GM18907 (cell line): ENCODE measurements at regions not wholly inside any gene's neighbourhood (a gene's known extent, or its start where the extent isn't known, plus 50 kb on each side); places are given as distances from the start of the nearest gene placed in this dataset.
"Not testable (repeated sequence)": the region's sequence is repeated elsewhere in the genome, so short reads cannot be mapped to it uniquely, and the experiment has no call there.

Experiments
- ATAC-seq: cut with Tn5 transposase; IDR thresholded peaks from one replicate; pipeline ENCODE4 v1.9.1; 2021; ENCODE audit warnings: mild to moderate bottlenecking, moderate library complexity; ENCODE audit not compliant: unreplicated experiment

GRCh38 chr9:71286146-71286545, 164.7 kb upstream of the TRPM3 start:
- no peak for ATAC-seq

DNA sequence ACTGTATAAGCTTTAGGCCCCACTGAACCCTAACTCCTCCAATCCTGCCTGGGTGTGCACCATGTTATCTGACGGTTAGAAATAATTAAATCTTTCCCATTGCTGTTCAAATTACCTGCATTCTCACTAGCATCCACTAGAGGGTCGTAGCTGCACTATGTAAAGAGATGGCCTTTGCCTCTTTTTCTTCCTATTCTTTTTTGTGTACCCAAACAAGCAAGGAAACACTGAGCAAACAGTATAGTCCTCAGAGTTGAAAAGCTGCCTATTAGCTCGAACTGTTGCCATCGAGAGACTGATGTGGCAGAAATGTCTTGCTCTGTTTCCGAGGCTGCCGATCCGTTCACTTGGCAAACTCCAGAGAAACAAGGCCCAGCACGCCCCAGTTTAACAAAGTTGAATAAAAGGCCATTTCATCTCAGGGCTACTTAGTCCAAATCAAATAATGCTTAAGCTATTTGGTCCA, 163.8 kb upstream of the TRPM3 start:
- peak; percentile 92 for ATAC-seq

DNA sequence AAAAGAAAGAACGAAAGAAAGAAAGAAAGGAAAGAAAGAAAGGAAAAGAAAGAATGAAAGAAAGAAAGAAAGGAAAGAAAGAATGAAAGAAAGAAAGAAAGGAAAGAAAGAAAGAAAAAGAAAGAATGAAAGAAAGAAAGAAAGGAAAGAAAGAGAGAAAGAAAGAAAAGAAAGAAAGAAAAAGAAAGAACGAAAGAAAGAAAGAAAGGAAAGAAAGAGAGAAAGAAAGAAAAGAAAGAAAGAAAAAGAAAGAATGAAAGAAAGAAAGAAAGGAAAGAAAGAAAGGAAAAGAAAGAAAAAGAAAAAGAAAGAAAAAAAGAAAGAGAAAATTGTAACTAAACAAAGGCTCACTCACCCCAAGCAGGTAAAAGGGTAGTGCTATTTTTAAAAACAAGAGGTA, 160.7 kb upstream of the TRPM3 start:
- ATAC-seq = not testable (repeated sequence)

DNA sequence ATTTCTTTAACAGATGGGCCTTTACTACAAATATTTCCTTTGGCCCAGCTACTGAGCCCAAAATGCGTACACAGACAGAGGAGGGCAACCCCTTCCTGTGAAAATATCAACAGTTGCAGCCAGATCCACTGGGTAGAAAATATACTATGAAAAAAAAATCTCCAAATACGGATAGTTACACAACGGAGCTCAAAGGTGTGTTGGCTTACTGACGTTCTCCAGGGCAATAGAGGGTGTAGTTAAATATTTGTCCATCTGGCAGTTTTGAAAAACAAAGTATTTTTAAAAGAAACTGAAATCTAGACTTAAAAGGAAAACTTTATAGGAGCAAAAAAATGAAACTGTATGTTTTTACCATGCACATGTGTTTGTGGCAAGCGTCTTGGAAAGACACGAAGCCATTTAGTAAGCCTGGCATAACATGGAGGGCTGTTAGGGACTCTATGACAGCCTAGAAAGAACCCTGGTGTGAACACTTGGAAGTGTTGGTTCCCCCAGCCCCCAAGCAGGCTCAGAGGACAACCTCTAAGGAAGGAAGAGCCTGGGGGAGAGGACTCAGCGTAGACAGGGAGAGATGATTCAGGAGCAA, 157.8 kb upstream of the TRPM3 start:
- ATAC-seq = no peak

- ATAC-seq = no peak
Observed at GRCh38 chr9:71273613-71274012, 152.2 kb upstream of the TRPM3 start.

DNA sequence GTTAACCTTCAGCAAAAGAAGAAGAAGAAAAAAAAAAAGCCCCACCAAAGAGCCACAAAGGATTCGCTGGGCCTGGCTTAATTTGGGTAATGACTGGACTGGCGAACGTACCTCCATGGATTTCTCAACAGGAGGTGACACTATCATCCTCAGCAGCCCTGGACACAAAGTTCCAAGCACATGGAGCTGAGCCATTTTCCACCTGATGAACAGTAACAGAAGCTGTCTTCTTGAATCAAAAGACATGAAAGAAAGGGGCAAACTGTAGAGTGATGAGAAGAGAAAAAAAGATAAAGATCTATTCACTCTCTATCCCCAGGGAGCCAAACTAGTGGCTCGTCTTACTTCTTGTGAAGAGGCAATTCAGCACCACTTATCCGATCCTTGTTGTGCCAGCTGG, 150.2 kb upstream of the TRPM3 start:
- ATAC-seq = no peak

- no peak for ATAC-seq
Observed at GRCh38 chr9:71270554-71270953, 149.1 kb upstream of the TRPM3 start.

DNA sequence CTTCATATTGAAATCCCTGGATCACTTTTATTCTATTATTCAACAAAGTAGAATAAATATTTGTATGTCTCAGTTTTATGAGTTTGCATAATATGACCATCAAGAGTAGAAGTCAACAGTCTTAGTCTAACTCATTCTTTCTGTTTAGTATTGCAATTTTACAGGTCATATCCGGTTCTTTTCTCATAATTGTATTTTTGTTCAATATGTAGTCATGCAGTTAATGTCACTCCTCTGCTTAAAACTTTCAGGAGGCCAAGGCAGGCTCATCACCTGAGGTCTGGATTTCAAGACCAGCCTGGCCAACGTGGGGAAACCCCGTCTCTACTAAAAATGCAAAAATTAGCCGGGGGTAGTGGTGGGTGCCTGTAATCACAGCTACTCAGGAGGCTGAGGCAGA, 148.4 kb upstream of the TRPM3 start:
- no peak for ATAC-seq

GRCh38 chr9:71268871-71269635, 147.6 kb upstream of the TRPM3 start:
- ATAC-seq = no peak

GRCh38 chr9:71263451-71263850, 142.0 kb upstream of the TRPM3 start:
- ATAC-seq = no peak

DNA sequence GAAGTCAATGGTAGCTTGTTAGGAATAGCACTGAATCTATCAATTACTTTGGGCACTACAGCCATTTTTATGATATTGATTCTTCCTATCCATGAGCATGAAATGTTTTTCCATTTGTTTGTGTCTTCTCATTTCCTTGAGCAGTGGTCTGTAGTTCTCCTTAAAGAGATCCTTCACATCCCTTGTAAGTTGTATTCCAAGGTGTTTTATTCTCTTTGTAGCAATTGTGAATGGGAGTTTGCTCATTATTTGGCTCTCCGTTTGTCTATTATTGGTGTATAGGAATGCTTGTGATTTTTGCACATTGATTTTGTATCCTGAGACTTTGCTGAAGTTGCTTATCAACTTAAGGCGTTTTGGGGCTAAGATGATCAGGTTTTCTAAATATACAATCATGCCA, 139.0 kb upstream of the TRPM3 start:
- not testable (repeated sequence) for ATAC-seq

GRCh38 chr9:71254592-71255277, 133.3 kb upstream of the TRPM3 start:
- ATAC-seq = no peak

- no peak for ATAC-seq
Observed at GRCh38 chr9:71253011-71253410, 131.6 kb upstream of the TRPM3 start.

DNA sequence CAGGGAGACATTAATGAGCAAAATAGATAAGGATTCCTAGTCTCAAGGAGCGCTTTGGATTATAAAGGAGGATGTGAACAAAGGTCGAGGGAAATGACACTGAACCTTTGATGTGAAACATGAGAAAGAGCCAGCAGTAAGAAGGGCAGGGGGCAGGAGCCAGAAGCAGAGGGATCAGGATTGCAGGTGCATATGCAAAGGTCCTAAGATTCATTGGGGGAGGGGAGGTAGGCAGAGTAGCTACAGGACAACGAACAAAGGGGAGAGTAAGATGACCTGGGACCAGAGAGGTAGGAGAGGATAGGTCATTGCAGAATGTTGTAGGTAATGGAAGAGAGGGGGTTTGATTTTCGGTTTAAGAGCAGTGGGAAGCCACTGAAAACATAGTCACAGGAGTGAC, 129.2 kb upstream of the TRPM3 start:
- ATAC-seq = no peak

DNA sequence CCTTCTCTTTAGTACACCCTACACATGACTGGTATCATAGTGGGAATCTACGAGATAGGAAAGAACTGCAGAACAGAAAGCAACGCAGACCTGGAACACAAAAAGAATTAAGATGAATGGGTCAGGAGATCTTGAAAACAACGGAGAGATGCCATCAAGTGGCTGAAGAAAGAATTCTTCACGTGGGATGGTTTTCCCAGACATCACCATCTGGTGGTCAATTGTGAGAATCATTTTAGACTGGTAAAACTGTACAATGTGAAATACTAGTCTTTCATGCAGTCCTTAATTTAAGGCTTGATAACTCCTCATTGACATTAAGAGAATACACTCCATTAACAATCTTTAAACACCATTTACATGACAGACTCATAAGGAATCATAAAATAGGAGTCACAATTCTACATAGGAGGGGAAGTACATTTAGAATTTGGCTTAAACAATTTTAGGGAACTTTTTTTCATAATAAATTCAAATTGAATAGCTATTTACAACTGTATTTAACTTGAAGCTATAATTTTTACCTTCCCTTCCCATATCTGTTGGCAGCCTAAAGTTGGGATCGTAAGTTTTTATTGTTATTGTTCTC, 128.4 kb upstream of the TRPM3 start:
- peak; percentile 90 for ATAC-seq

GRCh38 chr9:71245651-71246050, 124.2 kb upstream of the TRPM3 start:
- no peak for ATAC-seq

DNA sequence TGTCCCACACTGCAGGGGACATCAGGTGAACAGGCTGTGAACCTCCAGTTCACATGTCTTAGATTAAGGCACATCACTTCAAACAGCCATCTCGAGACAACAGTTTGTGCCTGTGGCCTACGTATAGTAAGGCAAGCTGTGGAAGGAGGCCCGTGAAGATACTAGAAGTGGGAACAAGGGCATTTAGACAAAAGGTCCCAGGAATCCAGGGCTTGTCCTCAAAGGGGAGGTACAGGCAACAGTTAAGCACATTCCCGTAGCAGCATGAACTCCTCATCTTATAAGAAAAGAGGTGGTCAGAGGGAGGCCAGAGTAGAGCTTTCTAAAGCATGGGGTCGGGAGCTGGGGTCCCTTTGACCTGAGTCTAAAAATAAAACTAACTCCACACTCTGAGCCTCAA, 122.5 kb upstream of the TRPM3 start:
- no peak for ATAC-seq

DNA sequence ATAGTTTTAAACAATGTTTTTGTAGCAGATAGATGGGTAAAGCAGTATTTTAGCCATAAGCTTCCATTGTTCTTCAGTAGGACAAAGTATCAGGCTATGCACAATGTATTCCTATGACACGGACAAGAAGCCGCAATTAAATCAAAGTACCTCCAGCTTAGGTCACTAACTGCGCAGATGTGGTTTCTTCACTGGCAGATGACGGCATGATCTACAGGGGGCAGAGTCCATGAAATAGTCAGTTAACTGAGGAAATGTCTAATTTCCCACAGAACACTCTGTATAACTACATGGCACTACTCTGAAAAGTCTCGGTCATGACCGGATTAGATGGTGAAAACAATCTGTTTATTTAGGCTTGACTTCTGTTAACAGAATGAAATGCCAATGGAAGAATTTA, 120.7 kb upstream of the TRPM3 start:
- ATAC-seq = no peak

- ATAC-seq = no peak
Observed at GRCh38 chr9:71237051-71237450, 115.6 kb upstream of the TRPM3 start.

DNA sequence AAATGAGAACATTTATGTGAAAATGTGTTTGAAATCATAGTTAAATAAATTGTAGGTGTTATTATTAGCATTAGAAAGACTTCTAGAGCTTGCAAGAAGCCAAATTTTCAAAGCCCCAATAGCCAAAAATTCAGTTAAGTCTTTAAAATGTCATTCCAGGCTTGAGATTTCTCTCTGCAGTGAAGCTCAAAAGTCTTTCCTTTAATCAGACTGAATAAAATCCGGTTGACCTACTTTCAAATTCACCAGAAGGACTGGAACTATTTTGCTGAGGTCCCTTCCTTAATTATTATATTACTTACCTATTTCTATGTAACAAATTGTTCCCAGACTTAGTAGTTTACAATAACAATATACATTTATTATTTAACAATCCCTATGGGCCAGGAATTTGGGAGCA, 112.2 kb upstream of the TRPM3 start:
- no peak for ATAC-seq

DNA sequence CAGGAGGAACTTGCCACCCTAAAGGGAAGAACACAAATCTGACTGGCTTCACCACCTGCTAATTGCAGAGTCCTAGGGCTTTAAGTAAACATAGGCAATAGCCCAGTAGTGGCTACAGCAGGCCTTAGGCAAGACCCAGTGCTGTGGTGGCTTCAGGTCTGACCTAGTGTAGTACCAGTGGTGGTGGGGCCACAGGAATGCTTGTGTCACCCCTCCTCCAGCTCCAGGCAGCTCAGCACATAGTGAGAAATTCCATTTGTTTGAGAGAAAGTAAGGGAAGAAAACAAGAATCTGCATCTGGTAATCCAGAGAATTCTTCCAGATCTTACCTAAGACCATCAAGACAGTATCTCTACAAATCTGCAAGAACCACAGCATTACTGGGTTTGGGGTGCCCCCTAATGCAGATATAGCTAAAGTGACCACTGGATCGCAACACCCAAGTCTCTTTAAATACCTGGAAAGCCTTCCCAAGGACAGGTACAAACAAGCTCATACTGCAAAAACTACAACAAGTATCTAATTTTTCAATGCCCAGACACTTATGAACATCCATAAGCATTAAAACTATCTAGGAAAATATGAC, 102.6 kb upstream of the TRPM3 start:
- no peak for ATAC-seq
